ENCODE measurements at regions not wholly inside any gene's neighbourhood (a gene's known extent, or its start where the extent isn't known, plus 50 kb on each side); places are given as distances from the start of the nearest gene placed in this dataset.

DNA sequence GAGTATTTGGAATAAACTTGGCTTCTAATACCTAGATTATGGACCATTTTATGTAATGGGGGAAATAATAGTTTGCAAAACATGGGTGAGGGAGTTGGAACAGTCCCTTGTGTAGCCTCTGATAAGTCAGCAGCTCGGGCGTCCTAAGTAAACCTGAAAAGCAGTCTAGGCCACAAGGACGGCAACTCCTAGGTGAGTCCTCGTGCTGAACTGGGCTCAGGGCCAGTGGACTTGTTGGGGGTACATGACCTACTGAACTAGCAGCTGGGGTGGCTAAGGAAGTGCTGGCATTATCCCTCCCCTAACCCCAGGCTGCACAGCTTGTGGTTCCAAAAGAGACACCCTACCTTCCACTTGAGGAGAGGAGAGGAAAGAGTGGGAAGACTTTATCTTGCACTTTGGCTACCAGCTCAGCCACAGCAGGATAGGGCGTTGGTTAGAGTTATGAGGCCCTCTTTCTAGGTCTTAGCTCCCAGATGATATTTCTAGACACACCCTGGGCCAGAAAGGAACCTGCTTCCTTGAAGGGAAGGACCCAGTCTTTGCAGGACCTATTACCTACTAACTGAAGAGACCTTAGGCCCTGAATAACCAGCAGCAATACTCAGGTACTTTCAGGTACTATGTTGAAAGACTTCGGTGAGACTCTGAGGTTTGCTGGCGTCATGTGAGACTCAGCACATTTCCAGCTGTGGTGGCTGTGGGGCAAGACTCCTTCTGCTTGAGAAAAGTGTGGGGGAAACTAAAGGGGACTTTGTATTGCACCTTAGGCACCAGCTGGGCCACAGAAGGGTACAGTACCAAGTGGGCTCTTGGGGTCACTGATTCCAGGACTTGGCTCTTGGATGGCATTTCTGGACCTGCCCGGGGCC lies 71.0 kb downstream of the AQP4 start:
- no peak for DNase-seq (ENCODE audit: low read depth, low spot score)

DNA sequence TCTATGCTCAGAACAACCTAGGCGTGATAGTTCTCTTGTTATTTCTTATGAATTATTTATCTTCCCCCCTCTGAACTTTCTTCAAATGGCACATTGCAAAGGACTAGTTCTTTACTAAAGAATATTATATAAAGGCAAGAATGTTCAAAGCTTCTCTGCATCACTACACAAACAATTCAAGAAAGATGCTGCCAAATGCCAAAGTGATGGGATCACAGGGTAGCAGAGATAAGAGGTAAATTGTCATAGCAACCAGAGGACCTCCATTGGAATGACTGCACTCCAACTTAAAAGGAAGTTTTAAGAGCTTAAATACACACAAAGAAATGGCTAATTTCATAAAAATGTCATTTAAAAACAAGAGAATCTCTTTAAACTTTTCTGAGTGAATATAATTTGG lies 72.8 kb downstream of the AQP4 start:
- no peak for DNase-seq (ENCODE audit: low read depth, low spot score)
- no peak overlapping the region for H3K4me3 ChIP-seq (ENCODE audit: low read length)

More for the DNA sequence above, 71.0 kb downstream of the AQP4 start:
- no peak overlapping the region for H3K4me3 ChIP-seq (ENCODE audit: low read length)

DNA sequence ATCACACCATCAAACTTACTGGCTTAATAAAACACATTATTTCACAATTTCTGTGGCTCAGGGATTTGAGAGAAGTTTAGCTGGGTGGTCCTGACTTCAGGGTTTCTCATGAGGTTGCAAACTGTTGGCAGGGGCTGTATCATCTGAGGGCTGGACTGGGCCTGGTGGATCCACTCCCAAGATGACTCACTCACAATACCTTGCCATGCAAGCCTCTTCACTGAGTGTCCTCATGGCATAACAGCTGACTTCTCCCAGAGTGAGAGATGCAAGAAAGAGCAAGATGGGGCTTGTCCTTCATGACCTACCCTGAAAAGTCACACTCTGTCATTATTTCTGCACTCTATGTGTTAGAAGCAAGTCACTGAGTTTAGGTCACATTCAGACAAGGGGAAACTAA lies 73.8 kb downstream of the AQP4 start:
- no peak for DNase-seq (ENCODE audit: low read depth, low spot score)

DNA sequence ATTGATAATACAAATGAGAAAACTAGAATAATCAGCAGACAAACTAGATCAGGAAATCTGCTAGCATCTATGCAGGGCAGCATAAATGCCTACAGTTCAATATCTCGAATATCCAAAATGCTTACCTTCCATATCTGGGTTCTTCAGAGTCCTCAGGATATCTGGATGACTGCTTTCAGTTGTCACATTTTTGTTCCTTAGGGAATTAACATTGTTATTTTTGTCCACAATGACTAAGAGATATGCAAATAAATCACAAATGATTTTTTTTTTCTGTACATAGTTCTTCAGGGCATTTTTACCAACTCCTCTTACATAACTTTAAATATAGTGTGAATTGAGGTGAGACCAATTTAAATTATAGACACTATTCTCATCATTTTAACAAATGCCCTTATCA lies 80.9 kb downstream of the AQP4 start:
- no peak for DNase-seq (ENCODE audit: low read depth, low spot score)
- no peak overlapping the region for H3K4me3 ChIP-seq (ENCODE audit: low read length)

More for the DNA sequence above, 73.8 kb downstream of the AQP4 start:
- H3K4me3 ChIP-seq (ENCODE audit: low read length): no peak overlapping the region

DNA sequence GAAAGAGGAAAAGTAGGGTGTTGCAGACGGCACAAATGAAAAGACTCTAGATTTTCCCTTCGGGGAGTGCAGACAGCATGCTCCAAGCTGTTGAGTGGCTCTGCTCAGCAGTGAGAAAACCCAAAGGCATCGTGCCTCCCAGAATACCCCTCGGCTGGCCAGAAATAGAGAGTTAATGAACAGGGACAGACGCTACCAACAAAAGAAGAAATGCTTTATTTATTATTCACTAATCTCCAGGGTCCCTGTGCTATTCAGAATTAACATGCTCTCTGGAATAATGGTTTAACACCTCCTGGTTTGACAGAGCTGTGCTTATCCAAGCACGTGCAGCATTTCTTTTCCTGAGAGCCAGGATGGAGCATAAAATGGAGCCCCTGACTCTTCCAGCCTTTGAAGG lies 82.3 kb downstream of the AQP4 start:
- H3K4me3 ChIP-seq (ENCODE audit: low read length): no peak overlapping the region
- DNase-seq (ENCODE audit: low read depth, low spot score): no peak

DNA sequence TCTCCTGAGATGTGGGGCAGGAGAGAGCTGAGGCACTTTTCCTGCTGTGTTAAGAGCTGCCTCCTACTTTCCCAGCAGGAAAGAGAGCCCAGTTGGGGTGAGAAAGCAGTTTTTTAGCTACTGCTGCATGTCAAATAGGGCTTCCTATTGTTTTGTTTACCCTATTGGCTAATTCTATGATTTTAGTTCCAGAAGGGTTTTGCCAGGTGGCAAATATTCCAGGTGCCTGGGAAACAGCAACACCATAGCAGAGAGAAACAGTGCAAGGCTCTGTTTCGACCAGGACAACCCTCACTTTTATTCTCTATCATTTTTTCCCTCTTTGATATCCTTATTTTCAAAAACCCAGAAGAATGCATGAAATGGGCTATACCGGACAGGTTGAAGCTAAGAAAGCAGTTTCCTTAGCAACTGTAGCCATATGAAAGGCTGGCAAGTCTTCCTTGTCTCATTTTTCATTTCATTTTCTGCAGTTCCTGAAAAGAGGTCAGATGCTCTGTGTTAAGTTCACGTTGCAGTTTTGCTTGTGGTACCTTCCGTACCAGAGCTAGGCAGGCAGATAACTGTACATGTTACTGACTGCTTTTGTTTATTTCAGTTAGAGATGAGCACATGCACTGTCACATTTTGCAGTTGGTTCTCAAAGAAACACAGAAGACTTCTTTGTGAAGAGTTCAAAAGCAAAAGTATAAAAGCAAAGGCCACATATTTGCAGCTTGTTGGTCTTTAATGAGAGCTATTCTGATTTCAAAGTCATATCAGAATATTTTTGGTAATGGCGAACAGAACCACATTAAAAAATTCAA lies 84.8 kb downstream of the AQP4 start:
- DNase-seq (ENCODE audit: low read depth, low spot score): no peak
- no peak overlapping the region for H3K4me3 ChIP-seq (ENCODE audit: low read length)

DNA sequence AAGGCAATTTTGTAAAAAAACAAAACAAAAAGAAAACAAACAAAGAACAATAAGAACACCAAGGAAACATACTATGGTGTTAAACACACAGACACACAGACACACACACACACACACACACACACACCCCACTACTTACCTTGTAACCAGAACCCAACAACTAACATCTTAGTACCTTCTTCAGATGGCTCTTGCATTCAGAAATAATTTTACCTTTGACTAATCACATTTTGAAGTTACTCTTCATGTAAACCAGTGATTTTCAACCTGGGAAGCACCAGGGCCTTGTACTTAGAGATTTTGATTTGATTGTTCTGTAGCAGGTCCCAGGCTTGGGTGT lies 87.5 kb downstream of the AQP4 start:
- DNase-seq (ENCODE audit: low read depth, low spot score): no peak
- H3K4me3 ChIP-seq (ENCODE audit: low read length): no peak overlapping the region

DNA sequence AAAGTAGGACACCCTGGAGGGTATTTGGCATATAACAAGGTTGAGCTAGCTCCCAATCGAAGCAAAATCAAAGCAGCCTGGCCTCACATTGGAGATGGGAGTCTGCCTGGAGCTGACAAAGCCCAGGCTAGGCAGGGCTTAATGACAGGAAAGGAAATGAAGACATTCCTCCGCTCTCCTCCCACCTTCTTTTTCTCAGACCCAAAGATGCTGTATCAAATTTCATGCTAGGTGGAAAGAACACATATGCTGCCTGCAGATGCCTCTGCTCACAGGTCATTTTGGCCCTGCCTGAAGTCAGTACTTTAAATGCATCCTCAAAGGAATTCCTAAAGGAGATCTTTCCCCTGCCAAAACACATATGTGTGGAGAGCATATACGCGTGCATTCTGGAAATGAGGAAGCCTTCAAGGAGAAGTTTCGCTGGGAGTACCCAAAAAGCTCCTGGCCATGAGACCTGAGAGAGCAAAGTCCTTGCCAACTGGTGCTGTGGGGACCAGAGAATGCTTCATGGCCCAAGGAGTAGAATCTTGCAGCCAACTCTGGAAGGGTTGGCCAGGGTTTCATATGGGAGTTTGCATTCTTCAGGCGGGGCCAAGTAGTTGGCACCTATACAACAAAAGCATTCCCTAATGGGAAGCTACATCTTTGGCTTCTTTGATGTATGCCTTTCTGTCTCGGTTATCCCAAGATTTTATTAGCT lies 88.0 kb downstream of the AQP4 start:
- H3K4me3 ChIP-seq (ENCODE audit: low read length): no peak overlapping the region
- no peak for DNase-seq (ENCODE audit: low read depth, low spot score)

DNA sequence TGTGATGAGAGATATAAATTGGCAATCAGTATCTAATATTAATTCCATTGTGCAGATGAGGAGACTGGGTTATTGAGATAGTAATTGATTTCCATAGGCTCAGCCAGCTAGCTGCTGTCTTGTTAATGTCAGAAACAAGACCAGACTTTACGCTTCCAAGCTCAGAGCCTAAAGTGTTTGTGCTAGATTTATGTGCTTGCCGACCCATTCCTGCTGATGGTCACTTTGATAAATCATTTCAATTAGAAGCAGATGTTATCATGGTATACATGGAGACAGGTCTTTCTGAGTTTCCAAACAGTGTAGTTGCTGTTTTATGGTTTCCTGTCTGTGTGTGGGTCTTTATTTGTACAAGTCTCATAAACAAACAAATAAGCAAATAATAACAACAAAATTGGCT lies 92.8 kb downstream of the AQP4 start:
- H3K4me3 ChIP-seq (ENCODE audit: low read length): no peak overlapping the region
- no peak for DNase-seq (ENCODE audit: low read depth, low spot score)

DNA sequence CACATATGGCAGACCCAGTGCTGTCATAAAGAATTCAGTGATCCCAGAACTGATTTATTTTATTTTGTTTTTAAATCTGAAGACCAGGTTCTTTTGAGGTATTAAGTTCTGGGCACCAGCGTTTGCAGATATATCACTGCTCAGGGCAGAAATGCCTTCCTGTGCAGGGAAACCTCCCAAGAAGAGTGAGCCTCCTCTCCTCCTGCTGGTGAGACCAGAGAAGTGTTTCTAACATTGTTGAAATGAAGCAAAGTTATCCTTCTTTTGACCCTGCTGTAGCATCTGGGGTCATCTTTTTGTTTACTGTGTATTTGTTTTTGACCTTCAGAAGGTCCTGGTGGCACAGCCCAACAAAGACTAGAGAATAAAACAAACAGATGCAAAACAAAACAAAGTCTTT lies 94.0 kb downstream of the AQP4 start:
- no peak overlapping the region for H3K4me3 ChIP-seq (ENCODE audit: low read length)
- DNase-seq (ENCODE audit: low read depth, low spot score): peak; percentile 46

DNA sequence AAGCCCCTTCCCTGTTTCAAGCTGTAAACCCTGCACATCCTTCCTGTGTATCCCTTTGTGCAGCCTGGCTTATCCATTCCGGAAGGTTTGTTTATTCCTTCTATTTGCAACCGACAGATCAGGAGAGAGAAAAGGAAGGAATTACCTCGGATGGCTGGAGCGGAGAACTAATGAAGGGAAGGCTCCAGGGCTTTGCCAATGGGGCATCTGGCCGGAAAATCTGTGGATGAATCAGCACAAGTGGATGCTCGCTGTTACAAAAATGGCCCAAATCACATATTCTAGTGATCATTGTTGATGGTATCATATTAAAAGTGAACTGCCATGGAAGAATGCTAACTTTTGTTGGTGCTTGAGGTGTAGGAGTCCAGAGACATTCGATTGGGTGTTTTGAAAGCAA lies 97.1 kb downstream of the AQP4 start:
- no peak overlapping the region for H3K4me3 ChIP-seq (ENCODE audit: low read length)
- no peak for DNase-seq (ENCODE audit: low read depth, low spot score)

DNA sequence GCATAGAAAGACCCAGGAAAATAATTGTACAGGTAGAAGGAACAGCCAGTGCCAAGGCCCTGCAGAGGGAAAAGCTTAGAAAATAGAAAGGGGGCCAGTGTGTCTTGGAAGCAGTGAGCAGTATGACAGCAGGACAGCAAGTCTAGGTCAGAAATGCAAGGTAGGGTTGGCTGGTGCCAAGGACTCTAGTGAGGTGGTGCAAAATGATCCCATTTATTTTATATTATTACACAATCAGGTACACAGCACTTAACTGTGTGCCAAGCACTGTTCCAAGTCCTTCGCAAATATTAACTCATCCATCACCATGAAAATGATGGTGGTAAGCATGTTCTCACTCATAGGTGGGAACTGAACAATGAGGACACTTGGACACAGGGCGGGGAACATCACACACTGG lies 100.0 kb downstream of the AQP4 start:
- no peak overlapping the region for H3K4me3 ChIP-seq (ENCODE audit: low read length)
- DNase-seq (ENCODE audit: low read depth, low spot score): no peak

DNA sequence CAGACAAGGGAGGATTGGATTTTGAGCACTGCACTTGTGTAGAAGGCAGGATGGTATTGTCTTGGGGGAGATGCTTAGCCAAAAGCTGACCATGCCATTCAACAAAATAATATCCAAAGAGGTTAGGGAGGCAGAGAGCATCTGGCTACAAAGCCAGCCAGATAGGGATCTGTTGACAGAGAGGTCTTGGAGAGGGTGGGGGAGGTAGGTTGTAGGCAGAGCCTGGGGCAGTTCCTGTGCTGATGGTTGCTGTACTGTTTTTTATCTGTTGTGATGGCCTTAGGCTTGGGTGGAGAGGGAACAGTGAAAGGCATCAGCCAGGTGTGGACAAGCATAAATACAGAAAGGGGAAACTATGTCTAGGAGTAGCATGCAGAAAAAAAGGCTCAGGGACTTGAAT lies 100.9 kb downstream of the AQP4 start:
- no peak for DNase-seq (ENCODE audit: low read depth, low spot score)

DNA sequence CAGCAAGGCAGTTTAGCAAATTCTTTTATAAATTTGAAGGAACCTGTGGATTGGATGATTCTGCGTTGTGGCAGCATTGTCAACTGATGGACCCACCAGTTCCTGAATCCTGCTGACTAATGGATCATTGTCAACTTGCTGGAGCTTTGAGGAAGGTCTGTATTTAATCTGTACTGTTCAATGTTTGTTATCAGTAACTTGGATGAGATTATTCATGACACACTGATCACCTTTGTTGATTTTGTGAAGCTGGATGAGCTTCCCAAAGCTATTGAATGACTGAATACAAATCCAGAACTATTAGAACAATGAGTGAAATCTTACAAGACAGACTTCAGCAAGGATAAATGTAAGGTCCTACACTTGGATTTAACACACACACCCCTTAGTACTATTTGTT lies 101.3 kb downstream of the AQP4 start:
- no peak for DNase-seq (ENCODE audit: low read depth, low spot score)
- H3K4me3 ChIP-seq (ENCODE audit: low read length): no peak overlapping the region

More for the DNA sequence above, 100.9 kb downstream of the AQP4 start:
- no peak overlapping the region for H3K4me3 ChIP-seq (ENCODE audit: low read length)

DNA sequence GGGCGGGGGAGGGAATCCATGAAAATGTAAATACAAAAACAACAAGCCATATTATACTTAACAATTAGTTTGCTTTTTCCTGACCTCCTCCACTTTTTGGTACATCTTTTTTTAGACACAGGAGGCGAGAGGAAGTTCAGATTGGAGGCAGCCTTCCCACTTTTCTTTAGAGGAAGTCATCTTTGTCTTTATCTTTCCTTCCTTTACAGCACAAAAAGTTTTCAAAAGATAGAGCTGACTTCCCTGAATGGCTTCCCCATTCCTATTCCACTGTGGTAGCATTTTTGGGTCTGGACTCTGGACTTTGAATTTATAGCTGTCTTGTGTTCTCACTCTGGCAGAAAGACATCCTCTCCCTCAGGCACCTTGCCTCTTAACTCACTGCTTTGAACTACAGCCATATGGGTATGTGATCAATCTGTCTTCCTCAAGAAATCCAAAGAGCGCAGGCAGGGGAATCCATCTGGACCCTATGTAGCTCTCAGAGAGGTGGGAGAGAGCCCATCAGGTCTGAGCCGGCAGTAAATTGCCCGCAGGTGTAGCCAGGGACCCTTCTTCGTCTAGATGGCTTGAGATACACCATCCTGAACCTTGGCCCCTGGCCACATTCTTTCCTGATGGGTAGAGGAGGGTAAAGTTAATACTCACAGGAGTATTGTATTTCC lies 101.9 kb downstream of the AQP4 start:
- DNase-seq (ENCODE audit: low read depth, low spot score): no peak
- H3K4me3 ChIP-seq (ENCODE audit: low read length): no peak overlapping the region

DNA sequence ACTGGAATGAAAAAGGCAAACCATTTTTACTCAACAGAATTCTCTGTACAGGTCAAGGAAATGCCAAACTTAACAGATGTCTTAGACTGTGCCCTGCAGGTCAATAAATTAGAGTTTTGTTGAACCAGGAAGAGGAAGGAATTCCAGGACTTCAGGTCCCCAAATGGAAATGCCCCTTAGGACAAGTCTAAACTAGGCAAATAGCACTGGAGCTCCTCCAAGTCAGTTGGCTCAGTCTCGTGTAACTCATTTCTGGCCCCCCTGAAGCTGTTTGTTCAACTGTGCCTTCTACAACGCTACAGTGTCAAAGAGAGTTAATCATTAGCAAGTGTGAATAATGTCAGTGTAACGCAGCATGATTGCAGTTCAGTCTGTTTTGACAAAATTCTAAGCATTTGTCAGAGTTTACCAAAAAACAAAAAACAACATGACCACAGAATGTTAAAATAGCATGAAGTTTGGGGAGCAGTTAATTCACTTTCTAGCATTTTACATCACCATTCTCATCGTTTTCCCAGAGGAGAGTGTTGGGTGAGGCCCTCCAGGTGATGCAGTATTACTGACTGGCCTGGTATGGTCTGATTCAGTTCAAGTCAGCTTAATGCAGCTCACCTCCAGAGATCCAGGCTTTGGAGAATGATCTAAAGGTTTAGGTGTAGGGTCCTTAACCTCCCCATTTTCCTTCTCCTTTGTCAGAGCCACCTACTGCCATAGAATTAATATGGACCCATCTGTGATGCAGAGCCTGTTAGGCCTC lies 108.1 kb downstream of the AQP4 start:
- no peak for DNase-seq (ENCODE audit: low read depth, low spot score)
- H3K4me3 ChIP-seq (ENCODE audit: low read length): no peak overlapping the region

DNA sequence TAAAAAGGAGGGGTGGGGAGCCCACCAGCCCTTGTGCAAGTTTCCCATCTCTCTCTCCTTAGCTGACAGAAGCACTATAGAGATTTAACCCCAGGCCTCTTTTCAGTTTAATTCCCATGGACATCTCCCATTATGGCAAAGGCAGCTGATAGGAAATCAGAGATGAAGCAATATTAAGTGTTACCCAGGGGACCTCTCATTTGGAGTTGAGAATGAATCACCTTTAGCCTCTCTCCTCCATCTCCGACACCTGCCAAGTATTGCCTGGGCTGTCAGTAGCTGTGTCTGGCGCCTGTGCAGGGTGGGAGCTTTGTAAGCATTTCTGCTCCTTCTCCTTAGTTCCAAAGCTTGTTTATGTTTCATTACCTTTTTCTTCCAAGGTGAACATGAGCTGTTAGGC lies 109.0 kb downstream of the AQP4 start:
- no peak for DNase-seq (ENCODE audit: low read depth, low spot score)
- no peak overlapping the region for H3K4me3 ChIP-seq (ENCODE audit: low read length)

DNA sequence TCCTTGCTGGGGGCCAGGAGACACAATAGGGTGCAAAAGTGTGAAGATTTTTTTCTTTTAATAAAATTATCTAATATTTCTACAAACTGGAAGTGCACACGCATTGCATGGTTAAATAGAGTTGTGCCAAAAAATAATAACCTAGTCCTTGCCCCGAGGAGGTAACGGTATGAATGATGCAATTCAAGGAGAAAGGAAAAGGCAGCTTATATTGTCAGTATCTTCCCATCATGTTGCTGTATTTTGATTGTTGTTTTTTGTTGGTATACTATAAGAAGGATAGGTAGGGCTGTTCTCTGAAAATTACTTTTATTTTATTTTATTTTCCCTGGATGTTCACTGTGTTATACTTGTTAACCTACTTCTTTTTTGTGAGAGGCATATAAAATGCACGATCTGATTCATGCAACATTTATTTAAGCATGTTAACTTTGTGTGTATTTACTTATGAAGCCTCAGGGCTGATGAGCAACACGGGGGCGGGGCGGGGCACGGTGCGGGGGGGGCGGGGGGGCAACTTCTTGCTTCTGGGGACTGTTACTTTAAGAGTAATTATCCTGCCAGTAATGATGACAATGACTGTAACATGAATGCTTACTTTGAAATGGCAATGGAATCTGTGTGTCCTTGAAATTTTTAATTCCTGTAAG lies 118.6 kb downstream of the AQP4 start:
- no peak overlapping the region for H3K4me3 ChIP-seq (ENCODE audit: low read length)

More for the DNA sequence above, 118.6 kb downstream of the AQP4 start:
- DNase-seq (ENCODE audit: low read depth, low spot score): no peak
